Small intestine (tissue), 7 donors: ENCODE measurements at regions not wholly inside any gene's neighbourhood (a gene's known extent, or its start where the extent isn't known, plus 50 kb on each side); places are given as distances from the start of the nearest gene placed in this dataset.

ENCODE experiments used
- DNase-seq, 2 donors: peaks; one replicate each; pipeline versions ENCODE4 v3.0.0 to v3.0.0-alpha.2; 2013
- FAIRE-seq: peaks from 2 replicates; lab custom pipeline; 2012; peaks lifted over from hg19 to GRCh38; lab: Jason Lieb, UNC
- H3K27ac ChIP-seq, 3 donors: one replicate each; pipeline ENCODE4 v1.5.1; 2013; ENCODE audit warnings: low read length in 2 of 3, mild to moderate bottlenecking in 2 of 3, control low read depth in 1 of 3, inconsistent platforms in 1 of 3, low read depth in 1 of 3, moderate library complexity in 1 of 3
- H3K27me3 ChIP-seq, 3 donors: one replicate each; pipeline ENCODE4 v1.6.1; 2013; ENCODE audit warnings: low read length in 3 of 3, inconsistent platforms in 1 of 3; ENCODE audit not compliant: control insufficient read depth in 3 of 3, insufficient read depth in 3 of 3
- H3K36me3 ChIP-seq, 3 donors: one replicate each; pipeline ENCODE4 v1.6.1; 2013; ENCODE audit warnings: low read length in 3 of 3, inconsistent platforms in 1 of 3, low read depth in 1 of 3, mild to moderate bottlenecking in 1 of 3, moderate library complexity in 1 of 3; ENCODE audit not compliant: control insufficient read depth in 3 of 3, insufficient read depth in 2 of 3
- H3K4me1 ChIP-seq, 3 donors: one replicate each; pipeline ENCODE4 v1.6.1; 2013; ENCODE audit warnings: low read length in 2 of 3, inconsistent platforms in 1 of 3, low read depth in 1 of 3, mild to moderate bottlenecking in 1 of 3, moderate library complexity in 1 of 3; ENCODE audit not compliant: control insufficient read depth in 3 of 3, insufficient read depth in 2 of 3
- H3K4me3 ChIP-seq, 3 donors: one replicate each; pipeline ENCODE4 v1.5.1; 2013; ENCODE audit warnings: low read length in 3 of 3, control low read depth in 1 of 3, inconsistent platforms in 1 of 3, low read depth in 1 of 3, mild to moderate bottlenecking in 1 of 3, moderate library complexity in 1 of 3
- H3K9me3 ChIP-seq, 2 donors: one replicate each; pipeline ENCODE4 v1.6.1; 2013; ENCODE audit warnings: low read depth in 1 of 2, low read length in 1 of 2; ENCODE audit not compliant: control insufficient read depth in 2 of 2, insufficient read depth in 1 of 2
- WGBS, 3 donors: extraction: QIAGEN DNeasy Blood & Tissue Kit; methylation state at CpG; one replicate each; pipeline ENCODE4 v1.1.7; 2013; 5-methylcytosine and 5-hydroxymethylcytosine counted together
- donor health status: healthy with polysubstance abuse.
- donor health status: control.
- donor health status: control.
- donor health status: Bipolar disorder and iron deficiency.
- donor health status: healthy.

DNA sequence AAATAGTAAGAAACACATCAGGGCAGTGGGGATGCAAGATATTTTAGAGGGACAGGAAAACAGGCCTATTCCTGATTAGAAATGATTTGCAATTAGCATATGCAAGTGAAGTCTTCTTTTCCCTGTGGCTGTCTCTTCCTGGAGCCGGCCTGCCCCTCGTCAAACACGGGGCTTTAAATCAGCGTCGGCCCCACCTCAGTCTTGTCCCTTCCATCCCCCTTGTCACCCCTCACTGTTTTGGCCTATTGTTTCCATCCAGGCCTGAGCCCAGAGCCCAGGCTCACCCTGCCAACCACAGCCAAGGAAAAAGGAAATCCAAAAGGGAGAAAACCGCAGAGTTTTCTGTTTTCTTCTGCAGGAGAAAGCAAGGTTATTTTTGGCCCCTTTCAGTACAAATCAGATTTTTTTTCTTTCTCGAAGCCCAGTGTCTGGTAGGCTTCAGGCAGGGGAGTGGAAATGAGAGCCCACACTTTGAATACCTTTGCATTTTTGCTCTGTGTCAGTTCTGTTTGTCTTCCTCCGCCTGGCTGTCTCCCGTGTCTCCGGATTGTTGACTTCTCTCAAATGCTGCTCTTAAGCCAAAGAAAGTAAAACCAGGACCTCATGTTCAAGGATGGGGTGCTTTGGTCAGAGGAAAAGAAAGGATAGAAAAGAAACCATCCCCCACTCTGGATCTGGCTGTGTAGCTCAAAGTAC is 399.9 kb upstream of the CDH11 start:
- Histone ChIP-seq H3K9me3 (no peaks in the 10 kb centered on the region), H3K4me1 (no peaks in the 10 kb centered on the region), H3K27me3 (no peaks in the 10 kb centered on the region), H3K27ac (no peak overlapping the region), H3K4me3 (no peak overlapping the region), H3K36me3 (no peaks in the 10 kb centered on the region)
- DNase-seq (no peak), FAIRE-seq (no peak)
- whole genome bisulfite sequencing, 3 donors: 30 to 37% (median 32%) methylated on average over 10 of the region's 10 CpGs

GRCh38 chr16:65519402-65519801 is 397.5 kb upstream of the CDH11 start:
- WGBS, 3 donors: 83 to 98% (median 84%) methylated on average over 1 of the region's 1 CpG
- no peak for FAIRE-seq
- no peak overlapping the region for H3K27ac ChIP-seq

GRCh38 chr16:65515193-65515592 is 393.3 kb upstream of the CDH11 start:
- Histone ChIP-seq H3K4me1 (no peaks in the 10 kb centered on the region), H3K9me3 (no peaks in the 10 kb centered on the region), H3K4me3 (no peak overlapping the region), H3K27me3 (no peaks in the 10 kb centered on the region), H3K27ac (no peak overlapping the region), H3K36me3 (no peaks in the 10 kb centered on the region)
- FAIRE-seq (no peak), DNase-seq (no peak)
- WGBS, 3 donors: 55 to 64% (median 61%) methylated on average over 4 of the region's 4 CpGs

More at GRCh38 chr16:65519402-65519801, 397.5 kb upstream of the CDH11 start:
- no peak for DNase-seq
- H3K9me3 ChIP-seq: no peaks in the 10 kb centered on the region
- no peaks in the 10 kb centered on the region for H3K36me3 ChIP-seq
- no peaks in the 10 kb centered on the region for H3K27me3 ChIP-seq
- no peak overlapping the region for H3K4me3 ChIP-seq
- no peaks in the 10 kb centered on the region for H3K4me1 ChIP-seq

GRCh38 chr16:65510850-65511249 is 389.0 kb upstream of the CDH11 start:
- Histone ChIP-seq H3K27me3 (no peaks in the 10 kb centered on the region), H3K9me3 (no peaks in the 10 kb centered on the region), H3K27ac (no peak overlapping the region), H3K4me3 (no peak overlapping the region), H3K4me1 (no peaks in the 10 kb centered on the region), H3K36me3 (no peaks in the 10 kb centered on the region)
- FAIRE-seq: no peak
- DNase-seq: no peak
- WGBS, 3 donors: 52 to 62% (median 57%) methylated on average over 7 of the region's 7 CpGs

- Histone ChIP-seq H3K27me3 (no peaks in the 10 kb centered on the region), H3K9me3 (no peaks in the 10 kb centered on the region), H3K27ac (no peak overlapping the region), H3K4me3 (no peak overlapping the region), H3K36me3 (no peaks in the 10 kb centered on the region), H3K4me1 (no peaks in the 10 kb centered on the region)
- DNase-seq (no peak), FAIRE-seq (no peak)
- 58 to 71% (median 58%) methylated on average over 3 of the region's 3 CpGs for WGBS, 3 donors
These were observed 388.4 kb upstream of the CDH11 start for GRCh38 chr16:65510241-65510640.

GRCh38 chr16:65509172-65509571 is 387.3 kb upstream of the CDH11 start:
- FAIRE-seq: no peak
- no peak overlapping the region for H3K27ac ChIP-seq
- WGBS, 3 donors: 65 to 72% (median 66%) methylated on average over 4 of the region's 4 CpGs

DNA sequence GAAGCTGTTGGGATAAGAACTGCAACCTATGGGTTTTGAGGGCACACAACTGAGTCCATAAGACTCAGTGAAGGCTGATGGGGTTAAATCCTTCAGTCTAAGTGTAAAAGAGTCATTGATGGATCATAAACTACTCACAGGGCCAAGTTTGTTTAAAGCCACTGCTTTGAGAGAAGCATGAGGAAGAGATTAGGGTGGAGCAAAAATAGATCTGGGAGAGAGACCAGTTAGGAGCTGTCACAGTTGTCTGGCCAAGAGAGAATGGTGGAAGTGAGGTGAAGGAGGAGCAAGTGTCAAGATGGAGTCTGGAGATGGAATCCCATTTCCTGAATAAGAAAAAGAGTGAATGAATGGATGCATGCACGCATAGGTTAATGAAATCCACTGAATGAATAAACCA is 379.1 kb upstream of the CDH11 start:
- FAIRE-seq (no peak), DNase-seq (no peak)
- Histone ChIP-seq H3K4me3 (no peak overlapping the region), H3K4me1 (no peaks in the 10 kb centered on the region), H3K36me3 (no peaks in the 10 kb centered on the region), H3K27ac (no peak overlapping the region), H3K27me3 (no peaks in the 10 kb centered on the region), H3K9me3 (no peaks in the 10 kb centered on the region)
- 76 to 85% (median 77%) methylated on average over 1 of the region's 1 CpG for WGBS, 3 donors

More at GRCh38 chr16:65509172-65509571, 387.3 kb upstream of the CDH11 start:
- H3K4me1 ChIP-seq: no peaks in the 10 kb centered on the region
- DNase-seq: no peak
- no peaks in the 10 kb centered on the region for H3K36me3 ChIP-seq
- no peak overlapping the region for H3K4me3 ChIP-seq
- no peaks in the 10 kb centered on the region for H3K27me3 ChIP-seq
- no peaks in the 10 kb centered on the region for H3K9me3 ChIP-seq

- FAIRE-seq (no peak), DNase-seq (no peak)
- no peak overlapping the region for H3K27ac ChIP-seq
- WGBS, 3 donors: 32 to 52% (median 42%) methylated on average over 2 of the region's 2 CpGs
- no peaks in the 10 kb centered on the region for H3K4me1 ChIP-seq
- H3K27me3 ChIP-seq: no peaks in the 10 kb centered on the region
- no peaks in the 10 kb centered on the region for H3K9me3 ChIP-seq
- H3K36me3 ChIP-seq: no peaks in the 10 kb centered on the region
- H3K4me3 ChIP-seq: no peak overlapping the region
These were observed 378.1 kb upstream of the CDH11 start for GRCh38 chr16:65500007-65500406.

DNA sequence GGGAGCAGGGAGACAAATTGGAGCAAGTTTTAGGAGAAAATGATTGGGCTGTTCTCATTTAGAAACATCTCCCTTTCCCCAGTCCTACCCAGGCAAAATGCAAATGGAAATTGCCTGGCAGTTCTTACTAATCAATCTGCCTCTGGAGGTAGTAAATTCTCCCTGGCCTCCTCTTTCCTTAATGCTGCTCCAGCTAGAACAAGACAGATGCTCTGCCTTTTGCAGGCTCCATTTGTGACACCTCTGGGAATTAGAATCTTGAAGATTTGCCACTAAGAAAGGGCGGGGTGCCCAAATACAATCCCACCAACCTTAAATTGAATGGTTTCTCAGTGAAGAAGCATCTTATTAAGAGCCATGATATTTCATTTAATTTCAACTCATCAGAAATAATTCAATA is 377.7 kb upstream of the CDH11 start:
- H3K36me3 ChIP-seq: no peaks in the 10 kb centered on the region
- H3K9me3 ChIP-seq: no peaks in the 10 kb centered on the region
- H3K4me1 ChIP-seq: no peaks in the 10 kb centered on the region
- FAIRE-seq: no peak
- 26 to 76% (median 33%) methylated on average over 1 of the region's 1 CpG for WGBS, 3 donors
- no peak overlapping the region for H3K27ac ChIP-seq
- H3K4me3 ChIP-seq: no peak overlapping the region
- no peak for DNase-seq
- no peaks in the 10 kb centered on the region for H3K27me3 ChIP-seq
